ENCODE measurements at regions not wholly inside any gene's neighbourhood (a gene's known extent, or its start where the extent isn't known, plus 50 kb on each side); places are given as distances from the start of the nearest gene placed in this dataset.

GRCh38 chr12:91913651-91914050 is 232.0 kb downstream of the BTG1 start:
- no peak for DNase-seq
- Mint-ChIP-seq H3K27ac (no peak overlapping the region), H3K9me3 (peaks cover 5% of the 10 kb centered on the region), H3K36me3 (ENCODE audit: low read depth) (no peaks in the 10 kb centered on the region), H3K4me1 (ENCODE audit: low read depth) (peaks cover 5% of the 10 kb centered on the region), H3K27me3 (no peaks in the 10 kb centered on the region), H3K4me3 (no peak overlapping the region)
- intact Hi-C loops (cut with micrococcal nuclease), result no loop called here
- no peak for TF ChIP-seq CTCF (IDR thresholded peaks at IDR 0.05)
- ChIA-PET CTCF (no interaction called here), POLR2A (no interaction called here)
- no peak for ATAC-seq

DNA sequence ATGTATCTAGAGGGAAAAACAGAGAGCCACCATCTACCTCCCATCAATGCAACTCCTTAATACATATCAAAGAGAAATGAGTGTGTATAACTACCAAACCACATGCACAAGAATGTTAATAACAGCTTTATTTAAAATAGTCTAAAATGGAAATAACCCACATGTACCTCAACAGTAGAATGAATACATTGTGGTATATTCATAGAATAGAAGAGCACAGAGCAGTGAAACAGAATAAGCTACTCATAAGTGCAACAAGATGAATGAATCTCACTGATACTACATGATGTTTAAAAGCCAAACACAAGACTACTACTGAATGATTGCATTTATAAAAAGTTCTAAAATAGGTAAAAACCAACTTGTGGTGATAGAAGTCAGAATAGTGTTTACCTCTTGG is 232.5 kb downstream of the BTG1 start:
- no peak for DNase-seq
- H3K36me3 Mint-ChIP-seq (ENCODE audit: low read depth), result peaks cover 2% of the 10 kb centered on the region
- ChIA-PET CTCF (no interaction called here), POLR2A (interaction anchor here (0.6 kb wide), 1 partner anchor 650 kb away, joined by 3 read pairs; no protein-coding TSS in a partner anchor)
- peaks cover 11% of the 10 kb centered on the region for H3K9me3 Mint-ChIP-seq
- intact Hi-C loops (cut with micrococcal nuclease), result no loop called here
- no peaks in the 10 kb centered on the region for H3K27me3 Mint-ChIP-seq
- no peak overlapping the region for H3K27ac Mint-ChIP-seq
- peaks cover 3% of the 10 kb centered on the region for H3K4me1 Mint-ChIP-seq (ENCODE audit: low read depth)
- no peak overlapping the region for H3K4me3 Mint-ChIP-seq
- no peak for ATAC-seq
- TF ChIP-seq CTCF (IDR thresholded peaks at IDR 0.05), result no peak

DNA sequence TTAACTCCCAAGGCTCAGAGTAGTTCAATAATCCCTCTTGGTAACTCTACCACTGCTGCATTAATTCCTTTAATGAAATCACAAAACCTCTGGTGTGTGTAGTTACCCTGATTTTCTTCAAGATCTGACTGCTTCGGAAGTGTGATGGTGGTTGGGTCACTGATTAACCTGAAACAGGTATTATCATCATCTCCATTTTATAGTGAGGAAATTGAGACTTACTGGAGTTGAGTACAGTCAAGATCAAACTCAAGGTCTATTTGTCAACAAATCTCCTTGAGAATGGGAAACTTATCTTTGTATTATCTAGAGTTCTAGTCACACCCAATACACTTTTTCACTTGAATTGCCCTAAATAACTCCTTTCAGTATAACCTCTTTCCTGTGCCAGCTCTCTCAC is 233.5 kb downstream of the BTG1 start:
- Mint-ChIP-seq H3K27me3 (no peaks in the 10 kb centered on the region), H3K27ac (no peak overlapping the region), H3K4me1 (ENCODE audit: low read depth) (peaks cover 2% of the 10 kb centered on the region), H3K9me3 (peaks cover 15% of the 10 kb centered on the region), H3K4me3 (no peak overlapping the region), H3K36me3 (ENCODE audit: low read depth) (peaks cover 3% of the 10 kb centered on the region)
- POLR2A ChIA-PET, result no interaction called here
- TF ChIP-seq CTCF (IDR thresholded peaks at IDR 0.05), result no peak
- intact Hi-C loops (cut with micrococcal nuclease), result no loop called here
- no peak for DNase-seq
- CTCF ChIA-PET, result interaction anchor here (1.8 kb wide), 1 partner anchor 101 kb away, joined by 4 read pairs; no protein-coding TSS in a partner anchor
- ATAC-seq, result no peak

DNA sequence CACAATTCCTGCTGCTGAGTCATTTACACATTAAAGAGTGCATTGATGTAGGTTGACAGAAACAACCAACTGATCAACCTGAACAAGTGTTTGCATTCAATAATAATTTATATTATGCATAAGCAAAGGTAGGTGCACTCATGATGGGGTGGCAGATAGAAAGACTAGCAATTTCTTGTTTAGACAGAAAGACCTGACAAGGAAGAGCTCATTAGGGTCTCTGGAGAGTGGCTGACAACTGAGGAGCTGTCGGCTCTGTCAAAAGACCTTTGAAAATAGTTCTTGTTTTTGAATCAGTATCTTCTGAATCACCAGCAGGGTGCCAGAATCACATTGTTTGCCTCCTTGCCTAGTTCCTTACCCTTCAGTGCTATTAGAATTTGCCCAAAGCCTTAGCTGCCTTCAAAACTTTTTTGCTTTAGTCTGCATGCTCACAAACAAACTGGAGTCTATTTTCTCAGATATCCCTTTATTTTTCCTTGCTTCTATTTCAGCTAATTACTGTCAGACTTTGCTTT is 234.7 kb downstream of the BTG1 start:
- H3K4me3 Mint-ChIP-seq, result no peak overlapping the region
- H3K27ac Mint-ChIP-seq, result no peak overlapping the region
- H3K9me3 Mint-ChIP-seq, result peaks cover 15% of the 10 kb centered on the region
- ChIA-PET CTCF (interaction anchor here (1.0 to 1.8 kb wide), 2 partner anchors 100 to 250 kb away, joined by 3 to 4 read pairs; no protein-coding TSS in a partner anchor), POLR2A (no interaction called here)
- intact Hi-C loops (cut with micrococcal nuclease), result no loop called here
- H3K36me3 Mint-ChIP-seq (ENCODE audit: low read depth), result peaks cover 3% of the 10 kb centered on the region
- H3K27me3 Mint-ChIP-seq, result no peaks in the 10 kb centered on the region
- no peak for ATAC-seq
- no peak for TF ChIP-seq CTCF (IDR thresholded peaks at IDR 0.05)
- peaks cover 2% of the 10 kb centered on the region for H3K4me1 Mint-ChIP-seq (ENCODE audit: low read depth)
- no peak for DNase-seq

- ATAC-seq, result peak; percentile 53
- intact Hi-C loops (cut with micrococcal nuclease), result no loop called here
- no peak for TF ChIP-seq CTCF (IDR thresholded peaks at IDR 0.05)
- peaks cover 4% of the 10 kb centered on the region for H3K36me3 Mint-ChIP-seq (ENCODE audit: low read depth)
- ChIA-PET CTCF (interaction anchor here (0.6 to 1.2 kb wide), 2 partner anchors 521 to 1085 kb away, joined by 3 to 4 read pairs; no protein-coding TSS in a partner anchor), POLR2A (no interaction called here)
- H3K4me3 Mint-ChIP-seq, result no peak overlapping the region
- peaks cover 22% of the 10 kb centered on the region for H3K9me3 Mint-ChIP-seq
- H3K27me3 Mint-ChIP-seq, result no peaks in the 10 kb centered on the region
- H3K4me1 Mint-ChIP-seq (ENCODE audit: low read depth), result peaks cover 20% of the 10 kb centered on the region
- peak overlapping the region; percentile 13 for H3K27ac Mint-ChIP-seq
- DNase-seq, result no peak
Measured at GRCh38 chr12:91902860-91903683, 242.6 kb downstream of the BTG1 start.

Measured in activated CD8-positive, alpha-beta T cell treated with anti-CD3 and anti-CD28 coated beads for 36 hours (primary cell).